C4-2B (cell line): ENCODE measurements at regions not wholly inside any gene's neighbourhood (a gene's known extent, or its start where the extent isn't known, plus 50 kb on each side); places are given as distances from the start of the nearest gene placed in this dataset.

Experiments
- CTCF ChIP-seq: fragments of 450-650 bp; conservative IDR thresholded peaks from 2 replicates; pipeline ENCODE4 v1.5.1; 2017; ENCODE audit warnings: mild to moderate bottlenecking
- ZFX ChIP-seq: fragments of 450-650 bp; IDR thresholded peaks from 2 replicates; pipeline ENCODE4 v1.6.1; 2017

GRCh38 chr13:73215823-73216222 is 157.0 kb downstream of the KLF5 start:
- TF ChIP-seq CTCF (no peak), ZFX (no peak)
